ENCODE measurements at regions not wholly inside any gene's neighbourhood (a gene's known extent, or its start where the extent isn't known, plus 50 kb on each side); places are given as distances from the start of the nearest gene placed in this dataset.

DNA sequence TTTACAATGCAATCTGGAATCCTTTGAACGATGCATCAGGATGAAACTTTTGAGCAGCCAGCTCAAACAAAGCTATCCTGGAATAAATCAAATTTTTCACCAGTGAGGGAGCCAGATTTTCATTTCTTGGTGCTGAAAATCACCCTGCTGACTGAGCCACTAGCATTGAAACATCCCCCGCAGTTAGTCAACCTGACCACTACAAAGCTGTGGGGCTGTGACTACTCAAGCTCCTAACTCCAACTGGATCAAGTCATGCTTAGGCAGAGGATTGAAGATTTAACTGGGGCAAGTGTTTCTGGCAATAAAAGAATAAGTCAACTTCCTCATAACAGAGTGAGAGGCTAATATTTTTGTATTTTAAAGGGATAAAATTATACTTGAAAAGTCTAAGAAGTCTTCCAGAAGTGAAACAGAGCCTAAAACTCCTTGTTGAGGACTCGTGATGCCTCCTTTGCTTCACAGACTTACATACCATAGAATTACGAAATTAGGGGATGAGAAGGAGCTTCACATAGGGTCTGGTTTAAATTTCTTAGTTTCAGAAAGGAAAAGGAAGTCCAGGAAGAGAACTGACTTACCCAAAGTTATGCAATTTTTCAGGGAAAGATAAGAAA, 177.8 kb downstream of the SERPINI1 start:
- no peak overlapping the region for H3K27ac ChIP-seq (ENCODE audit: low read depth, low read length)

DNA sequence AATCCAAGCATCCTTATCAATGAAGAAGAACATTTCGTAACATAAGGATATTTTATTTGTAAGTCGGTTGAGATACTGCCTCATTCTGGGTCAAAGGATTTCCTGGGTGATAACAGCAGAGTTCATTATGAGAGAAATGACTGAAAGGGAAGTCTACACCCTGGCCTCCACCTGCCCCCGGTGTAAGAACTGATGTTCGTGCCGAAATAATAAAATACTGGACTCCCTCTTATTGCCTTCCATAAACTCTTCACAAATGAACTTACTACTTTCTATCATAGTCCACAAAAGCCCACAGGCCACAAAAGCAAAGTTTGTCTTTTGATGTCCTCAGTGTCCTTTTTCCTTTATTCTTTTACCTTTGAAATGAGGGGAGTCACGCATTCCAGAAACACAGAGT, 174.4 kb downstream of the SERPINI1 start:
- CTCF ChIA-PET, result no interaction called here
- H3K36me3 ChIP-seq (ENCODE audit: control insufficient read depth in 2 of 3, insufficient read depth in 3 of 3, low read length in 3 of 3), result no peaks in the 10 kb centered on the region
- no peaks in the 10 kb centered on the region for H3K4me1 ChIP-seq (ENCODE audit: control insufficient read depth in 2 of 2, insufficient read depth in 2 of 2, low read length in 2 of 2)
- POLR2A ChIA-PET, result no interaction called here
- Mint-ChIP-seq H3K4me3 (no peak overlapping the region), H3K36me3 (no peaks in the 10 kb centered on the region), H3K9me3 (no peaks in the 10 kb centered on the region), H3K4me1 (no peaks in the 10 kb centered on the region), H3K27me3 (peaks cover 3 to 22% (median 14%) of the 10 kb centered on the region in 5 donors), H3K27ac (no peak overlapping the region)
- no peak overlapping the region for H3K4me3 ChIP-seq (ENCODE audit: low read length)
- H3K27ac ChIP-seq (ENCODE audit: low read depth, low read length), result no peak overlapping the region
- DNase-seq (no peak), ATAC-seq (no peak)
- no peaks in the 10 kb centered on the region for H3K27me3 ChIP-seq (ENCODE audit: control insufficient read depth in 2 of 2, insufficient read depth in 2 of 2, low read length in 2 of 2)
- intact Hi-C loops (cut with micrococcal nuclease), result no loop called here
- no peaks in the 10 kb centered on the region for H3K9me3 ChIP-seq (ENCODE audit: control insufficient read depth in 2 of 3, low read length in 3 of 3)

More for the DNA sequence above, 177.8 kb downstream of the SERPINI1 start:
- Histone ChIP-seq H3K9me3 (ENCODE audit: control insufficient read depth in 2 of 3, low read length in 3 of 3) (no peaks in the 10 kb centered on the region), H3K27me3 (ENCODE audit: control insufficient read depth in 2 of 2, insufficient read depth in 2 of 2, low read length in 2 of 2) (no peaks in the 10 kb centered on the region), H3K4me1 (ENCODE audit: control insufficient read depth in 2 of 2, insufficient read depth in 2 of 2, low read length in 2 of 2) (no peaks in the 10 kb centered on the region), H3K4me3 (ENCODE audit: low read length) (no peak overlapping the region), H3K36me3 (ENCODE audit: control insufficient read depth in 2 of 3, insufficient read depth in 3 of 3, low read length in 3 of 3) (no peaks in the 10 kb centered on the region)
- Mint-ChIP-seq H3K27ac (no peak overlapping the region), H3K36me3 (no peaks in the 10 kb centered on the region), H3K4me3 (no peak overlapping the region), H3K27me3 (peaks cover 5 to 22% (median 9%) of the 10 kb centered on the region in 5 donors), H3K9me3 (no peaks in the 10 kb centered on the region), H3K4me1 (no peaks in the 10 kb centered on the region)
- DNase-seq, result no peak
- intact Hi-C loops (cut with micrococcal nuclease), result no loop called here
- CTCF ChIA-PET, result no interaction called here
- POLR2A ChIA-PET, result no interaction called here
- no peak for ATAC-seq

DNA sequence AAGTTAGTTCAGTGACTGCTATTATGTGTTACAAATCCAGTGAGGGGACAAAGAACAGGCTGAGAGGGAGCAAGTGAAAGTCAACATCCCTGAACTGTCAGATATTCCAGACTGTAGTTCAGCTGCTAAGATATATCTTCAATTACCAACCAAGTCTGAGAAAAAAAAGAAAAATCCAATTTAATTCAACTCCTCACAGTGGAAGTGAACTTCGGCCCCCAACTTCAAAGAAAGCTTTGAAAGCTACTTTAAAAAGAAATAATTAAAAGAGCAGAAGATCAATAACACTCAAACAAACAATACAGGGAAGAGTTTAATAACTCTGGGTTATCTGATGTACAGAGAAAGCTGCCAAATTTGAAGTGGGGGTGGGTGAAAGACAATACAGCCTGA, 174.0 kb downstream of the SERPINI1 start:
- CTCF ChIA-PET, result no interaction called here

DNA sequence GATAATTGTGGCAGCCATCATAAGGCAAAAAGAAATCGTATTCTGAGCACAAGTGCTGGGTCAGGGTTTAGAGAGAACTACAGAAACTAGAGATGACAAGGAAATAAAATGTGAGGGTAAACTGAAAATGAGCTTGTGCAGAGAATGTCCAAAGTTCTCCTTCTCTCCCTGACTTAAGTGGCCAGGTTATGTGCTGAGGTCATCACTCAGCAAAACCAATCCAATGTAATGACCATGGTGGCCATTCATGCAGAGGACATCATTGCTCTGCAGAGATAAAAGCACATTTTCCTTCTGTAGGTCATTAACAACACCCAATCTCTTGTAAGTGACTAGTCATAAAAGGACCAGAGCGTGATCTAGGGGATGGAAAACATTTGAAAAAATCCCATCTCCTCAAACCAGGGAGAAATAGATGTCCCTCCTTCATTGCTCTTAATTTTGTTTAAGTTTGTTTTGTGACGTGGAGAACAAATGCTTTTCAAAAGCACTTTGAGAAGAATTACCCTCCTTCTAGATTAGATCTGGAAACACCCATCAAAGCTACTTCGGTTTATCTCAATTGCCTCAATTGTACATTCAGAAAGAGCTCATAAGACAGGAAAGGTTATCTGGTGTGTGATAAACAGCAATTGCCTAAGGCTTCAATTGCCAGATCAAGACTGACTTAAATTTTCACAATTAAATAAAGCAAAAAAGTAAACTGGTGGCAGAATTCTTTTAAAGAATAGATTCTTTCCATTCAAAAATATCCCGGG, 173.4 kb downstream of the SERPINI1 start:
- H3K36me3 Mint-ChIP-seq, result no peaks in the 10 kb centered on the region
- no peaks in the 10 kb centered on the region for H3K36me3 ChIP-seq (ENCODE audit: control insufficient read depth in 2 of 3, insufficient read depth in 3 of 3, low read length in 3 of 3)
- ATAC-seq (no peak), DNase-seq (no peak)
- no peak overlapping the region for H3K27ac Mint-ChIP-seq
- ChIA-PET POLR2A (no interaction called here), CTCF (no interaction called here)
- H3K4me1 Mint-ChIP-seq, result no peaks in the 10 kb centered on the region
- peaks cover 3 to 25% (median 15%) of the 10 kb centered on the region in 5 donors for H3K27me3 Mint-ChIP-seq
- no peaks in the 10 kb centered on the region for H3K9me3 ChIP-seq (ENCODE audit: control insufficient read depth in 2 of 3, low read length in 3 of 3)
- intact Hi-C loops (cut with micrococcal nuclease), result no loop called here
- no peak overlapping the region for H3K4me3 ChIP-seq (ENCODE audit: low read length)
- H3K4me3 Mint-ChIP-seq, result no peak overlapping the region
- no peaks in the 10 kb centered on the region for H3K4me1 ChIP-seq (ENCODE audit: control insufficient read depth in 2 of 2, insufficient read depth in 2 of 2, low read length in 2 of 2)
- H3K27ac ChIP-seq (ENCODE audit: low read depth, low read length), result no peak overlapping the region
- no peaks in the 10 kb centered on the region for H3K27me3 ChIP-seq (ENCODE audit: control insufficient read depth in 2 of 2, insufficient read depth in 2 of 2, low read length in 2 of 2)
- H3K9me3 Mint-ChIP-seq, result no peaks in the 10 kb centered on the region

More for the DNA sequence above, 174.0 kb downstream of the SERPINI1 start:
- Mint-ChIP-seq H3K27me3 (peaks cover 3 to 22% (median 14%) of the 10 kb centered on the region in 5 donors), H3K27ac (no peak overlapping the region), H3K36me3 (no peaks in the 10 kb centered on the region), H3K4me3 (no peak overlapping the region), H3K9me3 (no peaks in the 10 kb centered on the region), H3K4me1 (no peaks in the 10 kb centered on the region)
- Histone ChIP-seq H3K27me3 (ENCODE audit: control insufficient read depth in 2 of 2, insufficient read depth in 2 of 2, low read length in 2 of 2) (no peaks in the 10 kb centered on the region), H3K27ac (ENCODE audit: low read depth, low read length) (no peak overlapping the region), H3K36me3 (ENCODE audit: control insufficient read depth in 2 of 3, insufficient read depth in 3 of 3, low read length in 3 of 3) (no peaks in the 10 kb centered on the region), H3K4me1 (ENCODE audit: control insufficient read depth in 2 of 2, insufficient read depth in 2 of 2, low read length in 2 of 2) (no peaks in the 10 kb centered on the region), H3K4me3 (ENCODE audit: low read length) (no peak overlapping the region), H3K9me3 (ENCODE audit: control insufficient read depth in 2 of 3, low read length in 3 of 3) (no peaks in the 10 kb centered on the region)
- ATAC-seq (no peak), DNase-seq (no peak)
- POLR2A ChIA-PET, result no interaction called here
- intact Hi-C loops (cut with micrococcal nuclease), result no loop called here

DNA sequence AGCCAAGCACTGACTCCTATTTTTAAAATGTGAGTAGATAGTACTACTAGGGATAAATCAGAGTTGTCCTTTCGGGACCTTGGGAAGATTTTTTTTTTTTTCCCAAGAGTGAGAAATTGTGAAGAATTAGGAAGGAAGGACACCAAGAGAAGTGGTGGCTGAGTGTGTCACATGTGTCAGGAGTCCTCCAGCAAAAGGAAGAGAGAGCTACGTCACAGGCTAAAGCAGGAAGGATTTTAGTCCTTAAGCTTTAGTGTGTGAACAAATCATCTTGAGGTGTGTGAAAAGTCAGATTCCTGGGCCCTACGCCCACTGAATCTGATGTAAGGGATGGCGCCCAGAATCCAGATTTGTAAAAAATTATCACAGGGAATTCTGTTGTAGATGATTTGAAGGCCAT, 172.7 kb downstream of the SERPINI1 start:
- no peak overlapping the region for H3K4me3 ChIP-seq (ENCODE audit: low read length)
- Mint-ChIP-seq H3K27ac (no peak overlapping the region), H3K9me3 (no peaks in the 10 kb centered on the region), H3K27me3 (peaks cover 3 to 31% (median 21%) of the 10 kb centered on the region in 5 donors), H3K4me1 (no peaks in the 10 kb centered on the region), H3K4me3 (no peak overlapping the region), H3K36me3 (no peaks in the 10 kb centered on the region)
- POLR2A ChIA-PET, result no interaction called here
- H3K9me3 ChIP-seq (ENCODE audit: control insufficient read depth in 2 of 3, low read length in 3 of 3), result no peaks in the 10 kb centered on the region
- no peaks in the 10 kb centered on the region for H3K4me1 ChIP-seq (ENCODE audit: control insufficient read depth in 2 of 2, insufficient read depth in 2 of 2, low read length in 2 of 2)
- no peaks in the 10 kb centered on the region for H3K36me3 ChIP-seq (ENCODE audit: control insufficient read depth in 2 of 3, insufficient read depth in 3 of 3, low read length in 3 of 3)
- CTCF ChIA-PET, result no interaction called here
- no peak for ATAC-seq
- intact Hi-C loops (cut with micrococcal nuclease), result no loop called here
- H3K27ac ChIP-seq (ENCODE audit: low read depth, low read length), result no peak overlapping the region
- H3K27me3 ChIP-seq (ENCODE audit: control insufficient read depth in 2 of 2, insufficient read depth in 2 of 2, low read length in 2 of 2), result no peaks in the 10 kb centered on the region
- no peak for DNase-seq

DNA sequence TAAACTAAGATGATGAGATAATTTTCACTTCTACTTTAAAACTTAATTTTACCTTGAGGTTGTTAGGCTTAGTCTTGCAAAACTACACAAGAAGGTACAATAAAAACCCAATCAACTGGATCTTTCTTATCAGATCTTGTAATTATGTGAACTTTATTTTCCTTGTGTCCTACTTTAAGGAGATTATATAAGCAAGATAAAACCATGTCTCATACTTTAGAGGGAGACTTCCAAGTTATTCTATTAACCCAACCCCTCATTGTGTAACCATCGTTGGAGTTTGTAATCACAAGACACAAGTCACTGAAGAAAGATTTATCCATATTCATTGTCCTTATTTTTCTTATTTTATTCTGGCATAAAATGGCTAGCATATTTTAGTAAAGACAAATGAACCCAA, 165.6 kb downstream of the SERPINI1 start:
- Histone ChIP-seq H3K27me3 (ENCODE audit: control insufficient read depth in 2 of 2, insufficient read depth in 2 of 2, low read length in 2 of 2) (no peaks in the 10 kb centered on the region), H3K4me1 (ENCODE audit: control insufficient read depth in 2 of 2, insufficient read depth in 2 of 2, low read length in 2 of 2) (no peaks in the 10 kb centered on the region), H3K36me3 (ENCODE audit: control insufficient read depth in 2 of 3, insufficient read depth in 3 of 3, low read length in 3 of 3) (no peaks in the 10 kb centered on the region), H3K4me3 (ENCODE audit: low read length) (no peak overlapping the region), H3K9me3 (ENCODE audit: control insufficient read depth in 2 of 3, low read length in 3 of 3) (no peaks in the 10 kb centered on the region), H3K27ac (ENCODE audit: low read depth, low read length) (no peak overlapping the region)
- H3K9me3 Mint-ChIP-seq, result peaks cover 0 to 3% (median 0%) of the 10 kb centered on the region in 11 donors
- CTCF ChIA-PET, result interaction anchor here (0.7 kb wide), 1 partner anchor 692 kb away, joined by 3 read pairs; no protein-coding TSS in a partner anchor
- no peaks in the 10 kb centered on the region for H3K36me3 Mint-ChIP-seq
- intact Hi-C loops (cut with micrococcal nuclease), result no loop called here
- H3K4me1 Mint-ChIP-seq, result peaks cover 0 to 1% (median 0%) of the 10 kb centered on the region in 7 donors
- ATAC-seq (no peak), DNase-seq (no peak)
- peaks cover 3 to 10% (median 9%) of the 10 kb centered on the region in 5 donors for H3K27me3 Mint-ChIP-seq
- no peak overlapping the region for H3K4me3 Mint-ChIP-seq
- POLR2A ChIA-PET, result no interaction called here
- H3K27ac Mint-ChIP-seq, result no peak overlapping the region

DNA sequence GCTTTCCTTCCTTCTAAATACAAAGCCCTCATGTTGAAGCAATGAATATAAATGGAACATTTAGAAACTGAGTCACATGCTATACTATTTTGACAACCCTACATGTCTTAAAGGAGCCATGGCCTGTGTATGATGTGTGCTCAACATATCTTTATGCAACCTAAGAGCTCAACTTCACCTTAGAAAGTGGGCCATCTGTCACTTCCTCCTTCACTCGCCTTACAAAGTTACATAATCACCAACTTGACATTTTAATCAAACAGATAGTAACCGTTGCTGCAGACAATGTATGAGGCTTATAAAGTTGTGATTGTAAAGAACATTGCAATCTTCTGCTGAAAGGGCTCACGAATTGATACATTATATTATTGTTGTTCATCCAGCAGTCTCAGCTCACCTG, 163.6 kb downstream of the SERPINI1 start:
- no peak for ATAC-seq

More for the DNA sequence above, 163.6 kb downstream of the SERPINI1 start:
- POLR2A ChIA-PET, result no interaction called here
- Mint-ChIP-seq H3K4me3 (no peak overlapping the region), H3K27ac (no peak overlapping the region), H3K9me3 (peaks cover 0 to 3% (median 0%) of the 10 kb centered on the region in 11 donors), H3K36me3 (no peaks in the 10 kb centered on the region), H3K4me1 (peaks cover 0 to 1% (median 0%) of the 10 kb centered on the region in 7 donors), H3K27me3 (peaks cover 3 to 10% (median 8%) of the 10 kb centered on the region in 5 donors)
- H3K27ac ChIP-seq (ENCODE audit: low read depth, low read length), result no peak overlapping the region
- no peaks in the 10 kb centered on the region for H3K36me3 ChIP-seq (ENCODE audit: control insufficient read depth in 2 of 3, insufficient read depth in 3 of 3, low read length in 3 of 3)
- H3K4me3 ChIP-seq (ENCODE audit: low read length), result no peak overlapping the region
- DNase-seq, result no peak
- intact Hi-C loops (cut with micrococcal nuclease), result no loop called here
- no peaks in the 10 kb centered on the region for H3K27me3 ChIP-seq (ENCODE audit: control insufficient read depth in 2 of 2, insufficient read depth in 2 of 2, low read length in 2 of 2)
- CTCF ChIA-PET, result no interaction called here
- H3K4me1 ChIP-seq (ENCODE audit: control insufficient read depth in 2 of 2, insufficient read depth in 2 of 2, low read length in 2 of 2), result no peaks in the 10 kb centered on the region
- H3K9me3 ChIP-seq (ENCODE audit: control insufficient read depth in 2 of 3, low read length in 3 of 3), result no peaks in the 10 kb centered on the region
